OCI-LY7 (cell line): ENCODE measurements at regions not wholly inside any gene's neighbourhood (a gene's known extent, or its start where the extent isn't known, plus 50 kb on each side); places are given as distances from the start of the nearest gene placed in this dataset.

Experiments used
- EZH2phosphoT487 ChIP-seq: fragments of 200-600 bp; sonication (generic); IDR thresholded peaks from 2 replicates; pipeline ENCODE4 v1.6.1; 2018; ENCODE audit warnings: low read depth, borderline replicate concordance, mild to moderate bottlenecking, mixed run types, antibody characterized with exemption, low read length, moderate library complexity, mixed read lengths
- TF ChIP-seq, protein P1 (sequence below): fragments of 200-600 bp; sonication (generic); conservative IDR thresholded peaks from 2 replicates; pipeline ENCODE4 v1.5.1; 2014; ENCODE audit warnings: mild to moderate bottlenecking, antibody characterized with exemption, low read length, moderate library complexity, mixed read lengths

DNA sequence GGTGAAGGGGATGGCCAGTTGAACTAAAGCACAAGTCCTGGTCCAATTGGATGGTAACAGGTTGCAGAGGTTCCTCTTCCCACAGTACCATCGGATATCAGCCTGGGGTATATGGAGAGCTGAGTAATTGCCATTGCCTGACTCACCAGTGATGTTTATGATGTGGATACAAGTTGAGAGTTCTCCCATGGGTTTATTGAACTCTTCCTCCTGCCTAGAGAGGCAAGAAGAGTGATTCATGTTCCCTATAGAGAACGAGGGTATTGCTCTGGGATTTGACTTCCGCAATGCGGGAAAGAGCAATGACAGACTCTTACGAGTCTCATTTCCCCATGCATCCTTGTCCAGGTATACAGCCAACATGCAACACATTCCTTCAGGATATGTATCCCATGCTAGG, 111.3 kb upstream of the PCDH9 start:
- TF ChIP-seq, protein P1, sequence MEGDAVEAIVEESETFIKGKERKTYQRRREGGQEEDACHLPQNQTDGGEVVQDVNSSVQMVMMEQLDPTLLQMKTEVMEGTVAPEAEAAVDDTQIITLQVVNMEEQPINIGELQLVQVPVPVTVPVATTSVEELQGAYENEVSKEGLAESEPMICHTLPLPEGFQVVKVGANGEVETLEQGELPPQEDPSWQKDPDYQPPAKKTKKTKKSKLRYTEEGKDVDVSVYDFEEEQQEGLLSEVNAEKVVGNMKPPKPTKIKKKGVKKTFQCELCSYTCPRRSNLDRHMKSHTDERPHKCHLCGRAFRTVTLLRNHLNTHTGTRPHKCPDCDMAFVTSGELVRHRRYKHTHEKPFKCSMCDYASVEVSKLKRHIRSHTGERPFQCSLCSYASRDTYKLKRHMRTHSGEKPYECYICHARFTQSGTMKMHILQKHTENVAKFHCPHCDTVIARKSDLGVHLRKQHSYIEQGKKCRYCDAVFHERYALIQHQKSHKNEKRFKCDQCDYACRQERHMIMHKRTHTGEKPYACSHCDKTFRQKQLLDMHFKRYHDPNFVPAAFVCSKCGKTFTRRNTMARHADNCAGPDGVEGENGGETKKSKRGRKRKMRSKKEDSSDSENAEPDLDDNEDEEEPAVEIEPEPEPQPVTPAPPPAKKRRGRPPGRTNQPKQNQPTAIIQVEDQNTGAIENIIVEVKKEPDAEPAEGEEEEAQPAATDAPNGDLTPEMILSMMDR, result no peak
- no peak for TF ChIP-seq EZH2phosphoT487
